Peyer's patch (tissue), 4 donors: ENCODE measurements at regions not wholly inside any gene's neighbourhood (a gene's known extent, or its start where the extent isn't known, plus 50 kb on each side); places are given as distances from the start of the nearest gene placed in this dataset.

Experiments
- DNase-seq, 3 donors: peaks; one replicate each; pipeline ENCODE4 v3.0.0-alpha.2; 2017 to 2019
- H3K27ac ChIP-seq, 4 donors: fragments of 200-600 bp; sonication (generic); one replicate each; pipeline ENCODE4 v1.5.1; 2016 to 2019
- H3K27me3 ChIP-seq, 2 donors: fragments of 200-600 bp; sonication (generic); one replicate each; pipeline ENCODE4 v1.5.1; 2019
- H3K36me3 ChIP-seq, 3 donors: fragments of 200-600 bp; sonication (generic); one replicate each; pipeline ENCODE4 v1.5.1; 2016 to 2019
- H3K4me1 ChIP-seq, 4 donors: fragments of 200-600 bp; sonication (generic); one replicate each; pipeline ENCODE4 v1.5.1; 2016 to 2019
- H3K4me3 ChIP-seq, 4 donors: fragments of 200-600 bp; sonication (generic); 1 replicate in 3 of 4; 2 replicates in 1 of 4; pipeline ENCODE4 v1.5.1; 2016 to 2019; ENCODE audit warnings: mild to moderate bottlenecking in 1 of 4
- H3K9me3 ChIP-seq, 4 donors: fragments of 200-600 bp; sonication (generic); one replicate each; pipeline ENCODE4 v1.5.1; 2016 to 2019; ENCODE audit warnings: mild to moderate bottlenecking in 1 of 4
- POLR2A ChIP-seq, 2 donors: fragments of 450-650 bp; IDR thresholded peaks; one replicate each; pipeline ENCODE4 v1.5.1; 2017; ENCODE audit warnings: antibody characterized with exemption in 2 of 2, mild to moderate bottlenecking in 2 of 2, moderate library complexity in 2 of 2
- TF ChIP-seq, protein P1 (sequence below), 6 experiments: fragments of 450-650 bp in 4 of 6; fragments of 200-600 bp in 2 of 6; sonication (generic) in 1 of 6; IDR thresholded peaks; one replicate each; pipeline ENCODE4 v1.5.1; 2017 to 2019; ENCODE audit warnings: antibody characterized with exemption in 6 of 6, mild to moderate bottlenecking in 3 of 6, moderate library complexity in 1 of 6

- DNase-seq, result no peak
- Histone ChIP-seq H3K4me3 (no peak overlapping the region), H3K9me3 (no peaks in the 10 kb centered on the region), H3K27ac (no peak overlapping the region), H3K36me3 (no peaks in the 10 kb centered on the region), H3K4me1 (no peaks in the 10 kb centered on the region), H3K27me3 (no peaks in the 10 kb centered on the region)
- no peak for TF ChIP-seq POLR2A (IDR thresholded peaks at IDR 0.05)
- TF ChIP-seq, protein P1, sequence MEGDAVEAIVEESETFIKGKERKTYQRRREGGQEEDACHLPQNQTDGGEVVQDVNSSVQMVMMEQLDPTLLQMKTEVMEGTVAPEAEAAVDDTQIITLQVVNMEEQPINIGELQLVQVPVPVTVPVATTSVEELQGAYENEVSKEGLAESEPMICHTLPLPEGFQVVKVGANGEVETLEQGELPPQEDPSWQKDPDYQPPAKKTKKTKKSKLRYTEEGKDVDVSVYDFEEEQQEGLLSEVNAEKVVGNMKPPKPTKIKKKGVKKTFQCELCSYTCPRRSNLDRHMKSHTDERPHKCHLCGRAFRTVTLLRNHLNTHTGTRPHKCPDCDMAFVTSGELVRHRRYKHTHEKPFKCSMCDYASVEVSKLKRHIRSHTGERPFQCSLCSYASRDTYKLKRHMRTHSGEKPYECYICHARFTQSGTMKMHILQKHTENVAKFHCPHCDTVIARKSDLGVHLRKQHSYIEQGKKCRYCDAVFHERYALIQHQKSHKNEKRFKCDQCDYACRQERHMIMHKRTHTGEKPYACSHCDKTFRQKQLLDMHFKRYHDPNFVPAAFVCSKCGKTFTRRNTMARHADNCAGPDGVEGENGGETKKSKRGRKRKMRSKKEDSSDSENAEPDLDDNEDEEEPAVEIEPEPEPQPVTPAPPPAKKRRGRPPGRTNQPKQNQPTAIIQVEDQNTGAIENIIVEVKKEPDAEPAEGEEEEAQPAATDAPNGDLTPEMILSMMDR (IDR thresholded peaks at IDR 0.05), result no peak
These were observed 326.7 kb upstream of the PITX2 start for GRCh38 chr4:110949542-110949941.

DNA sequence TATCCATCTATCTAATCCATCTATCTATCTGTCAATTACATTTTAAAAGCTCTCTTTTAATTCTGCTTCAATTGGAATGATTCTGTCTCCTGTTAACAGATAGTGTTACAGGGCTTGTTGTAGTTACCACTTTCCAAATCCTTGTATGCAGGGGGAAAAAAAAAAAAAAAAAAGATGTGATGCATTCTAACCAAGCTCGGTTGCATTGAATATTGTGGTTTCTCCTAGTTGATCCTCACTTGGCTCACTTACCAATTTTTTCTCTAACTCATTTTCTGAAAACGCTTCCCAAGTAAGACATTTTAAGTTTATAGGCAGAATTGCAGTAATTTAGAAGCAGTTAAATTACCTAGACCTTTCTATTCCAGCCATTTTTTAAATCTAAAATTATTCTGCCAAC, 327.9 kb upstream of the PITX2 start:
- Histone ChIP-seq H3K4me3 (no peak overlapping the region), H3K36me3 (no peaks in the 10 kb centered on the region), H3K9me3 (no peaks in the 10 kb centered on the region), H3K4me1 (no peaks in the 10 kb centered on the region), H3K27me3 (no peaks in the 10 kb centered on the region), H3K27ac (no peak overlapping the region)
- no peak for TF ChIP-seq POLR2A (IDR thresholded peaks at IDR 0.05)
- TF ChIP-seq, protein P1 (IDR thresholded peaks at IDR 0.05), result no peak
- DNase-seq, result no peak

GRCh38 chr4:110953191-110953590, 330.3 kb upstream of the PITX2 start:
- TF ChIP-seq, protein P1 (IDR thresholded peaks at IDR 0.05), result no peak
- no peak for TF ChIP-seq POLR2A (IDR thresholded peaks at IDR 0.05)
- Histone ChIP-seq H3K27ac (no peak overlapping the region), H3K27me3 (no peaks in the 10 kb centered on the region), H3K4me1 (no peaks in the 10 kb centered on the region), H3K4me3 (no peak overlapping the region), H3K36me3 (no peaks in the 10 kb centered on the region), H3K9me3 (no peaks in the 10 kb centered on the region)
- DNase-seq, result no peak

DNA sequence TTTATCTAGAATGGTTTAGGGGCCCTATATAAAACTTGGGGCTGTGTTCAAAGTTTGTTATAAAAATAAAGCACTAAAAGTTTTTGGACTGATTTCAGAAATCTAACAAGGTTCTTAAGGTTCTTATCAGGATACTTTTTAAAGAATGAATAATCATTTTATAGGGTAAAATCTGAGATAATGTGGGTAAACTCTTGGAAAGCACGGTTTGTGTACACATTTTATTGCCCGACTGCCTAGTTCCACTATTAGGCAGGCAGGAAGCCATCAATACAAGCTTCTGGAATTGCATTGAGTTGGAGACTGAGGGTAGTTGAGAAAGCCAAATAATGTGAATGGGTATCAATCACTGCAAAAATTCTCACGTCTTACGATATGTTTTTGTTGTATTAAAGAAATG, 331.0 kb upstream of the PITX2 start:
- Histone ChIP-seq H3K27me3 (no peaks in the 10 kb centered on the region), H3K27ac (no peak overlapping the region), H3K4me3 (no peak overlapping the region), H3K36me3 (no peaks in the 10 kb centered on the region), H3K9me3 (no peaks in the 10 kb centered on the region), H3K4me1 (no peaks in the 10 kb centered on the region)
- TF ChIP-seq, protein P1 (IDR thresholded peaks at IDR 0.05), result no peak
- no peak for TF ChIP-seq POLR2A (IDR thresholded peaks at IDR 0.05)
- no peak for DNase-seq

DNA sequence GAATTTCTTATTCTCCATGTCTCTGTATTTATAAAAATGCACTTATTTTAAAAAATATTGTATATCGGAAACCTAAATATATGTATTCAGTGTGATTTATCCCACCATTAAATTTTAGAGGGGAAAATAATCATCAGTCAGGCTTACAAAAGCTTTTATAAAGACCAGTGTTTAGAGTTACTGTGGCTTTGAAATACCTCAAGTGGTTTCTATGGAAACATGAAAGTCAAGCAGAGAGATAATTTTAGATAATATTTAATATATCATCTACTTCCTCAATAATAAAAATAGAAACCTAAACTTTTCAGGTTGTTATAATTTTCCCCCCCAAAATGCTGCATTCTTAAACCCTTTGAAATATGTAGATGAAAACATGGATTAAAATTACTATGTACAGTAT, 332.9 kb upstream of the PITX2 start:
- no peaks in the 10 kb centered on the region for H3K4me1 ChIP-seq
- no peak overlapping the region for H3K4me3 ChIP-seq
- H3K27me3 ChIP-seq, result no peaks in the 10 kb centered on the region
- TF ChIP-seq, protein P1 (IDR thresholded peaks at IDR 0.05), result no peak
- no peak for TF ChIP-seq POLR2A (IDR thresholded peaks at IDR 0.05)
- no peak overlapping the region for H3K27ac ChIP-seq
- H3K36me3 ChIP-seq, result no peaks in the 10 kb centered on the region
- H3K9me3 ChIP-seq, result no peaks in the 10 kb centered on the region
- DNase-seq, result no peak

GRCh38 chr4:110959041-110959643, 336.3 kb upstream of the PITX2 start:
- Histone ChIP-seq H3K9me3 (no peaks in the 10 kb centered on the region), H3K4me1 (no peaks in the 10 kb centered on the region), H3K27ac (no peak overlapping the region), H3K4me3 (no peak overlapping the region), H3K27me3 (no peaks in the 10 kb centered on the region), H3K36me3 (no peaks in the 10 kb centered on the region)
- no peak for DNase-seq
- no peak for TF ChIP-seq POLR2A (IDR thresholded peaks at IDR 0.05)
- TF ChIP-seq, protein P1 (IDR thresholded peaks at IDR 0.05), result peak in 4 of 6 experiments; percentile 18 to 73 (median 64)
